ENCODE measurements at regions not wholly inside any gene's neighbourhood (a gene's known extent, or its start where the extent isn't known, plus 50 kb on each side); places are given as distances from the start of the nearest gene placed in this dataset.
A peak's percentile ranks its signal among the peaks of the same experiment; 100 is the strongest.

DNA sequence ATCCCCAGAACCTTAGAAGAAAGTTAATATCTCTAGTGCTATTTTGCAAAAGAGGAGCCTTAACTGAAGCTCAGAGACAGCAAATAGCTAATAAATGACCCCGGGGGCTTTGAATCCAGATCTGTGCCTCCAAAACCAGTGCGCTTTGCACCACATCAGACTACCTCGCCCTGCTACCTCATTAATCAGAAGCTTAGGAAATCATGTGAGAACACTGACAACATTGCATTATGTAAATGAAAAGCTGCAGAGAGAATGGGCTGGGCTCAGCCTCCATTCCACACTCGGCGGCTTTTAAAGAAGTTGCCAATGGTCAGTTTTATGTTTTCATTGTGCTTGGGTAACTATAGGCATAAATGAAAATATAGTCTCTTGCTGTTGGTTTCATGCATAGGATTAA is 54.0 kb upstream of the STMND1 start:
- no peak for TF ChIP-seq CTCF (IDR thresholded peaks at IDR 0.05)
- Histone ChIP-seq H3K4me3 (no peak overlapping the region), H3K27ac (no peak overlapping the region)
- DNase-seq (ENCODE audit: low spot score) = no peak

DNA sequence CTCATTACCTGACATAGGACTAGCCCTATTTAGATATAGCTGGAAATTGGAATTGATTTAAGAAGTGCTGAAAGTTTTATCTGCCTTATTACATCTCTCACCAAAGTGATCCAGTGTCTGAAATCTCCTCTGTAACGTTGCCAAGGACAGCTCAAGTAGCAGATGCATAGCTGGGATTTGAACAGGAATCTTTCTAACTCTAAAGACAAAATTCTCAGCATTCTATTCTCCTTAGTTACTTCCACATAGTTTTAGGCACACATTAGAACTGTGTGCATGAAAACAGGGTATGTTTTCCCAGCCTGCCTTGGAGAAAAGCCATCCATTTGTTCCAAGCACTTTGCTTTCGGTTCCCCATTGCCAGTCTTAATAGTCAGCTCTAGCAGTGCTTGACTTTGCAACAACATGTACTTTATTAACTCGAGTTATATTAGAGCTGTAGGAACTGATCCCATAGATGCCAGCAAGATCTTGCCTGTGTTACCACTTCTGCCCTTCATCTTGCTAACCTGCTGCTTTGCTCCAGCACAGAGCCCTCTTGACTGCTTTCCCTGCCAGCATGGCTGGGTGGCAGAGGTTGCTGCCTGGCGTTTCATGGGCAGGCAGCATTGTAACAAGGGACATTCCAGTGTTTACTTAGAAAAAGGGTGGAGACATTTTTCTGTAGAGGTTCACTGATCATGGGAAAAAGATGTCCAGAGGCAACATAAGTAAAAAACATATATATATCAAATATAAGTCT is 56.1 kb upstream of the STMND1 start:
- DNase-seq (ENCODE audit: low spot score) = no peak
- H3K4me3 ChIP-seq = no peak overlapping the region
- H3K27ac ChIP-seq = no peak overlapping the region
- TF ChIP-seq CTCF (IDR thresholded peaks at IDR 0.05) = no peak

DNA sequence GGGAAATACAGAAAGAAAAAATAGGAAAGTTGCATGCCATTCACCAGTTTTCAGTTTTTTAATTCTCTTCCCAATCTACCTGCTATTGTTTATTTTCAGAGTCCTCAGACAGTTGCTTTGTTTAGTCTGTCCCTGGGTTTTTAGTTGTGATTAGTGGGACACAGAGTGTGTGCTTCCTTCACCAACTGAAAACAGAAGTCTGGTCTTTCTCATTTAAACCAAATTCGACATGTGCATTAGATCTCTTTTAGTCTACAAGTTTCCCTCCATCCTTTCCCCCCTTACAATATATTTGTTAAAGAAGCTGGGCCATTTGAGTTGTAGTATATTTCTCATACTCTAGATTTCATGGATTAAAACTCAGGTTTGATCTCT is 58.7 kb upstream of the STMND1 start:
- Histone ChIP-seq H3K27ac (no peak overlapping the region), H3K4me3 (peak overlapping the region; percentile 43)
- no peak for TF ChIP-seq CTCF (IDR thresholded peaks at IDR 0.05)
- no peak for DNase-seq (ENCODE audit: low spot score)

DNA sequence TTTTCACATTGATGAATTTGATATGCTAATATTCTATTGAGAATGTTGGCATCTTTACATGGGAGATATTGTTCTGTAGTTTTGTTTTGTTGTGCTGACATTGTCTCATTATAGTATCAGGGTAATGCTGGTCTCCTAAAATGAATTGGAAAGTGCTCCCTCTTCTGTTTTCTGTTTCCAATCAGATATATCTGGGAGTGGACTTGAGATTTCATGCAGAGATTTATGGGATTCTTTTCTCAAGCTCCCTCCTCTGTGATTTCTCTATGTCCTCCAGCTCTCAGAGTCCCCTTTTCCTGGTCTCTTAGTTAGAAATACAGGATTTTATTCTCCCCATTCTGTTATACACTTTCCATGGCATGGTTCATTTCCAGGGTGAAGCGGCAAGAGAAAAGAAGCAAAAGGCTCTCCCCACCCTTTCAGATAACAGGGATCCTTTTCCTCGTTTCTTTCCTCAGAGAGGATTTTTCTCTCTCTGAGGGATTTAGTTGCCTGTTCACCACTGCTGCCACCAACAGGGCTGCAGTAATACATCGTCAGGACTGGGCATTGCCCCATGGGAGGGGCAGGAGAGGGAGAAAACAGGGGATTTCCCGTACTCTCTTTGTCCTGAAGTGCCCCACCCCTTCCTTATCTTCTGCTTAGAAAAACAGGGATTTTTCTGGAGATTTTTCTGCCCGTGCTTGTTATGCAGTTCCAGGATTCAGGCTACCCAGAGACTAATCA is 59.3 kb upstream of the STMND1 start:
- H3K27ac ChIP-seq = no peak overlapping the region
- peak overlapping the region; percentile 43 for H3K4me3 ChIP-seq
- TF ChIP-seq CTCF (IDR thresholded peaks at IDR 0.05) = no peak
- no peak for DNase-seq (ENCODE audit: low spot score)

DNA sequence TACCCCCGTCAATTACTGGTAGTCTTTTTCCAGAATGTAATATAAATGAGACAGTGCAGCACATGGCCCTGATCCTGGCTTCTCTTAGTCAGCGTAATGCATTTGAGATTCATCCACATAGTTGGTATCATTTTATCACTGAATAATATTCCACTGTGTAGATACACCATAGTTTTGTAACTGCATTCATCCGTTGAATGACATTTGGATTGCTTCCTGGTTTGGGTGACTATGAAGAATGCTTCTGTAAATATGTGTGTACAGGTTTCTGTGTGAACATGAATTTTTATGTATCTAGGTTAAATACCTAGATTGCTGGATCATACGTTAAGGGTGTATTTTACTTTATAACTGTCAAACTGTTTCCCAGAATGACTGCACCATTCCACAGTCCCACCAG is 62.6 kb upstream of the STMND1 start:
- H3K27ac ChIP-seq = no peak overlapping the region

DNA sequence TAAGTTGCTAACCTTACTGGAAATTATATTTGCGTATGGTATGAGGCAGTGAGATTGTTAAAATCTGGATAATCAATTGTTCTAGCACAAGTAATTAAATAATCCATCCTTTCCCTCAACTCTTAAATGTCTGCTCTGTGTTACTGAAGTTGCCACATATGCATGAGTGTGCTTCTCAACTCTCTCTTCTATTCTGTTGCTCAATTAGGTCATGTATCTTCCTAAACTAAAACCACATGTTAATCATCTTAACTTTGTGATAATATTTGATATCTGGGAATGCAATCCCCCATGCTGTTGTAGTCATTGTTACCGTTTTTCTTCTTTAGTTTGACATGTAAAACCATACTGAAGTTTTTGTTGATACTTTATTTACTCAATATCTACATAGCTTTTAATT is 63.5 kb upstream of the STMND1 start:
- no peak for DNase-seq (ENCODE audit: low spot score)
- Histone ChIP-seq H3K27ac (no peak overlapping the region), H3K4me3 (no peak overlapping the region)
- TF ChIP-seq CTCF (IDR thresholded peaks at IDR 0.05) = no peak

More for the DNA sequence above, 62.6 kb upstream of the STMND1 start:
- H3K4me3 ChIP-seq = no peak overlapping the region
- no peak for TF ChIP-seq CTCF (IDR thresholded peaks at IDR 0.05)
- DNase-seq (ENCODE audit: low spot score) = no peak

DNA sequence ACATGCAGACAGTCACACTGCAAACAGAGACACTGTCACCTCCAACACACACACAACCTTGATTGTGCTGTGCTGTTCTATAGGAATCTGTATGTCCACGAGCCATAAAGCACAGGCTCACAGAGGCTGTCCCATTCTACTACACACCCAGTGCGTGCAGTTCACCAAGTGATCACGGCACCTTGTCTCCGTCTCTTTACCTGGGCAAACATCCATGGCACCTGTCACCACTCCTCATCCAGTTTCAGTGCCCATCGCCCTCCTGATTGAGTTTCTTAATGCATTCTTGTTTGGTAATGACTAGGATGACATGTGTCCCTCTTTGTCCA is 65.8 kb upstream of the STMND1 start:
- TF ChIP-seq CTCF (IDR thresholded peaks at IDR 0.05) = no peak
- no peak overlapping the region for H3K27ac ChIP-seq
- DNase-seq (ENCODE audit: low spot score) = no peak
- no peak overlapping the region for H3K4me3 ChIP-seq
